HL-60 (cell line): ENCODE measurements at regions not wholly inside any gene's neighbourhood (a gene's known extent, or its start where the extent isn't known, plus 50 kb on each side); places are given as distances from the start of the nearest gene placed in this dataset.

Experiments used
- DNase-seq, 2 experiments: peaks; one replicate each; pipeline ENCODE4 v3.0.0-alpha.2; 2010 to 2020; ENCODE audit warnings: low read depth in 1 of 2, low spot score in 1 of 2
- H3K27ac ChIP-seq: fragments of 250-450 bp; sonication (Bioruptor Pico); replicated peaks from 2 replicates; pipeline ENCODE4 v1.5.1; 2020; ENCODE audit warnings: mild to moderate bottlenecking, moderate library complexity
- H3K27me3 ChIP-seq: fragments of 250-450 bp; sonication (Bioruptor Pico); 2 replicates; pipeline ENCODE4 v1.5.1; 2021; ENCODE audit warnings: mild to moderate bottlenecking, moderate library complexity; ENCODE audit not compliant: insufficient read depth, poor library complexity, severe bottlenecking
- H3K4me3 ChIP-seq: replicated peaks from 2 replicates; pipeline ENCODE4 v1.5.1; 2011; ENCODE audit warnings: mild to moderate bottlenecking, control low read depth, low read length; ENCODE audit not compliant: insufficient read depth
- CTCF ChIP-seq: IDR thresholded peaks from one replicate; pipeline ENCODE4 v1.5.1; 2011; ENCODE audit warnings: low read length, control low read depth, inconsistent platforms; ENCODE audit not compliant: insufficient read depth
- GABPA ChIP-seq: IDR thresholded peaks from 2 replicates; pipeline ENCODE4 v1.6.1; 2012; ENCODE audit warnings: low read depth
- POLR2AphosphoS5 ChIP-seq: IDR thresholded peaks from 2 replicates; pipeline ENCODE4 v1.6.1; 2012; ENCODE audit warnings: low read depth
- SPI1 ChIP-seq: IDR thresholded peaks from 2 replicates; pipeline ENCODE4 v1.6.1; 2012; ENCODE audit warnings: low read depth, mild to moderate bottlenecking, borderline replicate concordance
- TF ChIP-seq, protein P1 (sequence below): IDR thresholded peaks from 2 replicates; pipeline ENCODE4 v1.6.1; 2012; ENCODE audit warnings: low read depth; ENCODE audit not compliant: insufficient replicate concordance

DNA sequence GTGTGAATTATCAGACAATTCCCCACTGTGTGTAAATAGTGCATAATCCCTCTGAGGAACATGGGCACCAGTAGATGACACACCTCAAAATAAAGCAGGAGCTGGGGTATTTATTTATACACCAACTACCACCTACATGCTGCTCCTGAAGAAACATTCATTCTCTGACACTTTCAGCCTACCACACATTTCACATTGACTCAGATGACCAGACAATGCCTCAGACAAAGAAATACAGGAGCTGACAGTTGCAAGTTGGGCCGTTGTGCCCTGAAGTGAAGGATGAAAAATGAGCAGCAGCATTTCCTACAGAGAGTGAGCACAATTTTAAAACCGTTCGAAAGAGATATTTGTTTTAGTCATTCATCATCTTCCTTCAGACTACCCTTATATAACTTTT, 63.2 kb downstream of the RGS2 start:
- no peak for DNase-seq
- TF ChIP-seq, protein P1, sequence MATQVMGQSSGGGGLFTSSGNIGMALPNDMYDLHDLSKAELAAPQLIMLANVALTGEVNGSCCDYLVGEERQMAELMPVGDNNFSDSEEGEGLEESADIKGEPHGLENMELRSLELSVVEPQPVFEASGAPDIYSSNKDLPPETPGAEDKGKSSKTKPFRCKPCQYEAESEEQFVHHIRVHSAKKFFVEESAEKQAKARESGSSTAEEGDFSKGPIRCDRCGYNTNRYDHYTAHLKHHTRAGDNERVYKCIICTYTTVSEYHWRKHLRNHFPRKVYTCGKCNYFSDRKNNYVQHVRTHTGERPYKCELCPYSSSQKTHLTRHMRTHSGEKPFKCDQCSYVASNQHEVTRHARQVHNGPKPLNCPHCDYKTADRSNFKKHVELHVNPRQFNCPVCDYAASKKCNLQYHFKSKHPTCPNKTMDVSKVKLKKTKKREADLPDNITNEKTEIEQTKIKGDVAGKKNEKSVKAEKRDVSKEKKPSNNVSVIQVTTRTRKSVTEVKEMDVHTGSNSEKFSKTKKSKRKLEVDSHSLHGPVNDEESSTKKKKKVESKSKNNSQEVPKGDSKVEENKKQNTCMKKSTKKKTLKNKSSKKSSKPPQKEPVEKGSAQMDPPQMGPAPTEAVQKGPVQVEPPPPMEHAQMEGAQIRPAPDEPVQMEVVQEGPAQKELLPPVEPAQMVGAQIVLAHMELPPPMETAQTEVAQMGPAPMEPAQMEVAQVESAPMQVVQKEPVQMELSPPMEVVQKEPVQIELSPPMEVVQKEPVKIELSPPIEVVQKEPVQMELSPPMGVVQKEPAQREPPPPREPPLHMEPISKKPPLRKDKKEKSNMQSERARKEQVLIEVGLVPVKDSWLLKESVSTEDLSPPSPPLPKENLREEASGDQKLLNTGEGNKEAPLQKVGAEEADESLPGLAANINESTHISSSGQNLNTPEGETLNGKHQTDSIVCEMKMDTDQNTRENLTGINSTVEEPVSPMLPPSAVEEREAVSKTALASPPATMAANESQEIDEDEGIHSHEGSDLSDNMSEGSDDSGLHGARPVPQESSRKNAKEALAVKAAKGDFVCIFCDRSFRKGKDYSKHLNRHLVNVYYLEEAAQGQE = no peak
- TF ChIP-seq GABPA (no peak), SPI1 (no peak), POLR2AphosphoS5 (no peak), CTCF (no peak)
- Histone ChIP-seq H3K4me3 (no peak overlapping the region), H3K27ac (no peak overlapping the region), H3K27me3 (no peaks in the 10 kb centered on the region)

- Histone ChIP-seq H3K4me3 (no peak overlapping the region), H3K27me3 (no peaks in the 10 kb centered on the region), H3K27ac (no peak overlapping the region)
- no peak for TF ChIP-seq CTCF
- TF ChIP-seq, protein P1 = no peak
- TF ChIP-seq SPI1 = no peak
- TF ChIP-seq POLR2AphosphoS5 = no peak
- no peak for TF ChIP-seq GABPA
- DNase-seq = no peak
Measured at GRCh38 chr1:192873836-192874235, 65.0 kb downstream of the RGS2 start.

- no peak for DNase-seq
- Histone ChIP-seq H3K4me3 (no peak overlapping the region), H3K27me3 (peaks cover 2% of the 10 kb centered on the region), H3K27ac (no peak overlapping the region)
- TF ChIP-seq POLR2AphosphoS5 (no peak), CTCF (no peak), GABPA (no peak), SPI1 (no peak)
- TF ChIP-seq, protein P1 = no peak
Measured at GRCh38 chr1:192876633-192877032, 67.8 kb downstream of the RGS2 start.
